Psoas muscle (tissue), 7 donors: ENCODE measurements at regions not wholly inside any gene's neighbourhood (a gene's known extent, or its start where the extent isn't known, plus 50 kb on each side); places are given as distances from the start of the nearest gene placed in this dataset.

Experiments used
- ATAC-seq, 4 donors: fragments of 200-7000 bp; cut with Tn5 transposase; one replicate each; pipeline ENCODE4 v1.9.1; 2020; ENCODE audit warnings: moderate library complexity in 3 of 4, mild to moderate bottlenecking in 2 of 4
- DNase-seq, 2 donors: peaks; one replicate each; pipeline ENCODE4 v3.0.0-alpha.2; 2020
- H3K27ac ChIP-seq: fragments of 200-600 bp; one replicate; pipeline ENCODE4 v1.8.0; 2022
- H3K27me3 ChIP-seq, 3 donors: fragments of 200-600 bp in 1 of 3; one replicate each; pipeline versions ENCODE4 v1.6.1 to v1.8.0; 2013 to 2022; ENCODE audit warnings: low read length in 2 of 3, mild to moderate bottlenecking in 2 of 3, moderate library complexity in 1 of 3; ENCODE audit not compliant: insufficient read depth in 3 of 3
- H3K36me3 ChIP-seq, 2 donors: fragments of 200-600 bp in 1 of 2; one replicate each; pipeline versions ENCODE4 v1.6.1 to v1.8.0; 2013 to 2022; ENCODE audit warnings: low read depth in 1 of 2, mild to moderate bottlenecking in 1 of 2, moderate library complexity in 1 of 2; ENCODE audit not compliant: insufficient read depth in 1 of 2
- H3K4me1 ChIP-seq: fragments of 200-600 bp; one replicate; pipeline ENCODE4 v1.8.0; 2022
- H3K4me3 ChIP-seq: fragments of 200-600 bp; one replicate; pipeline ENCODE4 v1.8.0; 2022; ENCODE audit warnings: mild to moderate bottlenecking
- H3K9me3 ChIP-seq: fragments of 200-600 bp; one replicate; pipeline ENCODE4 v1.8.0; 2022
- CTCF ChIP-seq: fragments of 200-600 bp; IDR thresholded peaks from one replicate; pipeline ENCODE4 v1.8.0; 2022; ENCODE audit warnings: antibody characterized with exemption
- WGBS, 3 donors: extraction: QIAGEN DNeasy Blood & Tissue Kit; methylation state at CpG; one replicate each; pipeline versions ENCODE4 v1.1.6 to v1.1.7; 2013; 5-methylcytosine and 5-hydroxymethylcytosine counted together
- intact Hi-C, 2 donors: fragments of 100-400 bp; cut with DNase I; formaldehyde crosslinking; loops; one replicate each; pipeline versions ENCODE4 v1.11.0 to v1.14.2; 2022
- donor health status: healthy with polysubstance abuse.
- donor health status: DM: no; HTN: no; CAD: no; lungs with moderate emphysema.
- donor health status: Bipolar disorder and iron deficiency.
- donor health status: healthy.
- donor health status: DM: yes; HTN: yes; CAD: no.
- donor health status: DM: no; HTN: no; CAD: no.
- donor health status: DM: yes; HTN: yes; CAD: no.

- 71 to 82% (median 80%) methylated on average over 5 of the region's 5 CpGs for WGBS, 3 donors
- H3K27me3 ChIP-seq, result no peaks in the 10 kb centered on the region
- DNase-seq (no peak), ATAC-seq (no peak)
- no peaks in the 10 kb centered on the region for H3K4me1 ChIP-seq
- intact Hi-C loops, result no loop called here
- H3K27ac ChIP-seq, result no peak overlapping the region
- H3K36me3 ChIP-seq, result no peaks in the 10 kb centered on the region
- TF ChIP-seq CTCF, result no peak
- H3K4me3 ChIP-seq, result no peak overlapping the region
- no peaks in the 10 kb centered on the region for H3K9me3 ChIP-seq
Observed at GRCh38 chr3:165283328-165283727, 87.1 kb upstream of the SLITRK3 start.

GRCh38 chr3:165279471-165279870, 83.3 kb upstream of the SLITRK3 start:
- TF ChIP-seq CTCF, result no peak
- no peak overlapping the region for H3K4me3 ChIP-seq
- intact Hi-C loops, result no loop called here
- H3K27ac ChIP-seq, result no peak overlapping the region
- WGBS, 3 donors, result 41 to 53% (median 42%) methylated on average over 1 of the region's 1 CpG
- H3K27me3 ChIP-seq, result no peaks in the 10 kb centered on the region
- ATAC-seq (no peak), DNase-seq (no peak)
- no peaks in the 10 kb centered on the region for H3K9me3 ChIP-seq
- H3K36me3 ChIP-seq, result no peaks in the 10 kb centered on the region
- no peaks in the 10 kb centered on the region for H3K4me1 ChIP-seq

GRCh38 chr3:165273411-165273810, 77.2 kb upstream of the SLITRK3 start:
- Histone ChIP-seq H3K36me3 (no peaks in the 10 kb centered on the region), H3K9me3 (no peaks in the 10 kb centered on the region), H3K4me3 (no peak overlapping the region), H3K4me1 (no peaks in the 10 kb centered on the region), H3K27ac (no peak overlapping the region), H3K27me3 (no peaks in the 10 kb centered on the region)
- no peak for TF ChIP-seq CTCF
- ATAC-seq (no peak), DNase-seq (no peak)
- intact Hi-C loops, result no loop called here

- ATAC-seq, result no peak
- DNase-seq, result no peak
- WGBS, 3 donors, result 53 to 59% (median 55%) methylated on average over 4 of the region's 4 CpGs
- TF ChIP-seq CTCF, result no peak
- H3K27ac ChIP-seq, result no peak overlapping the region
- no peaks in the 10 kb centered on the region for H3K36me3 ChIP-seq
- H3K9me3 ChIP-seq, result no peaks in the 10 kb centered on the region
- H3K27me3 ChIP-seq, result no peaks in the 10 kb centered on the region
- no peaks in the 10 kb centered on the region for H3K4me1 ChIP-seq
- intact Hi-C loops, result no loop called here
- H3K4me3 ChIP-seq, result no peak overlapping the region
Observed at GRCh38 chr3:165259541-165260193, 63.5 kb upstream of the SLITRK3 start.

GRCh38 chr3:165256554-165257065, 60.4 kb upstream of the SLITRK3 start:
- no peaks in the 10 kb centered on the region for H3K27me3 ChIP-seq
- intact Hi-C loops, result no loop called here
- no peak overlapping the region for H3K4me3 ChIP-seq
- no peaks in the 10 kb centered on the region for H3K9me3 ChIP-seq
- no peaks in the 10 kb centered on the region for H3K36me3 ChIP-seq
- H3K27ac ChIP-seq, result no peak overlapping the region
- TF ChIP-seq CTCF, result no peak
- ATAC-seq, result no peak
- DNase-seq, result no peak
- H3K4me1 ChIP-seq, result no peaks in the 10 kb centered on the region
- WGBS, 3 donors, result 31 to 52% (median 37%) methylated on average over 2 of the region's 2 CpGs
